DMS79 treated with DMSO at 0.1 percent for 48 hours (cell line): ENCODE measurements at regions not wholly inside any gene's neighbourhood (a gene's known extent, or its start where the extent isn't known, plus 50 kb on each side); places are given as distances from the start of the nearest gene placed in this dataset.

Experiments used
- DNase-seq: peaks from one replicate; lab custom pipeline; 2025; lab: John Stamatoyannopoulos, UW

GRCh38 chr11:122234257-122234656, 118.2 kb upstream of the BLID start:
- no peak for DNase-seq

- DNase-seq = no peak
These were observed 117.0 kb upstream of the BLID start for GRCh38 chr11:122232985-122233384.

- no peak for DNase-seq
These were observed 114.4 kb upstream of the BLID start for GRCh38 chr11:122230385-122230755.

- DNase-seq = no peak
These were observed 113.7 kb upstream of the BLID start for GRCh38 chr11:122229481-122230384.

- DNase-seq = no peak
These were observed 113.1 kb upstream of the BLID start for GRCh38 chr11:122229078-122229477.

GRCh38 chr11:122226810-122227379, 110.9 kb upstream of the BLID start:
- DNase-seq = no peak

- DNase-seq = no peak
These were observed 108.9 kb upstream of the BLID start for GRCh38 chr11:122224867-122225266.

GRCh38 chr11:122220321-122220720, 104.3 kb upstream of the BLID start:
- DNase-seq = no peak

GRCh38 chr11:122219791-122220190, 103.8 kb upstream of the BLID start:
- DNase-seq = no peak

GRCh38 chr11:122215244-122215992, 99.4 kb upstream of the BLID start:
- no peak for DNase-seq

- DNase-seq = no peak
These were observed 98.6 kb upstream of the BLID start for GRCh38 chr11:122214567-122214966.

GRCh38 chr11:122214080-122214479, 98.1 kb upstream of the BLID start:
- no peak for DNase-seq

GRCh38 chr11:122213171-122213570, 97.2 kb upstream of the BLID start:
- no peak for DNase-seq

- no peak for DNase-seq
These were observed 94.5 kb upstream of the BLID start for GRCh38 chr11:122210367-122210997.

- peak; percentile 20 for DNase-seq
These were observed 93.8 kb upstream of the BLID start for GRCh38 chr11:122209619-122210366.

- peak; percentile 84 for DNase-seq
These were observed 92.1 kb upstream of the BLID start for GRCh38 chr11:122207921-122208764.

- peak; percentile 91 for DNase-seq
These were observed 91.5 kb upstream of the BLID start for GRCh38 chr11:122207505-122207904.

GRCh38 chr11:122205036-122205435, 89.0 kb upstream of the BLID start:
- no peak for DNase-seq

GRCh38 chr11:122204206-122204605, 88.2 kb upstream of the BLID start:
- no peak for DNase-seq

GRCh38 chr11:122202951-122203456, 87.0 kb upstream of the BLID start:
- DNase-seq = no peak
